Body of pancreas (tissue), 4 donors: ENCODE measurements at regions not wholly inside any gene's neighbourhood (a gene's known extent, or its start where the extent isn't known, plus 50 kb on each side); places are given as distances from the start of the nearest gene placed in this dataset.

Experiments
- POLR2A ChIP-seq, 3 donors: fragments of 450-650 bp; IDR thresholded peaks; one replicate each; pipeline ENCODE4 v1.6.1; 2016; ENCODE audit warnings: antibody characterized with exemption in 3 of 3, mild to moderate bottlenecking in 2 of 3
- TF ChIP-seq, protein P1 (sequence below), 7 experiments: fragments of 450-650 bp in 4 of 7; fragments of 200-600 bp in 3 of 7; sonication (generic) in 3 of 7; IDR thresholded peaks; one replicate each; pipeline ENCODE4 v1.5.1; 2016 to 2019; ENCODE audit warnings: antibody characterized with exemption in 7 of 7

DNA sequence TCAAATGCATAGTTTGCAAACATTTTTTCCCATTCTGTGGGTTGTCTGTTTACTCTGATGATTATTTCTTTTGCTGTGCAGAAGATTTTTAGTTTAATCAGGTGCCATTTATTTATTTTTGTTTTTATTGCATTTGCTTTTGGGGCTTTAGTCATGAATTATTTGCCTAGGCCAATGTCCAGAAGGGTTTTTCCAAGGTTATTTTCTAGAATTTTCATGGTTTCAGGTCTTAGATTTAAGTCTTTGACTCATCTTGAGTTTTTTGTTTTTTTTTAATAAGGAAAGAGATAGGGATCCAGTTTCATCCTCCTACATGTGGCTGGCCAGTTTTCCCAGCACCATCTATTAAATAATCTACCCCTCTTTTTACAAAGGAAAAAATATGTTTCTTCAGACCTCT lies 57.2 kb upstream of the TMEM260 start:
- TF ChIP-seq, protein P1, sequence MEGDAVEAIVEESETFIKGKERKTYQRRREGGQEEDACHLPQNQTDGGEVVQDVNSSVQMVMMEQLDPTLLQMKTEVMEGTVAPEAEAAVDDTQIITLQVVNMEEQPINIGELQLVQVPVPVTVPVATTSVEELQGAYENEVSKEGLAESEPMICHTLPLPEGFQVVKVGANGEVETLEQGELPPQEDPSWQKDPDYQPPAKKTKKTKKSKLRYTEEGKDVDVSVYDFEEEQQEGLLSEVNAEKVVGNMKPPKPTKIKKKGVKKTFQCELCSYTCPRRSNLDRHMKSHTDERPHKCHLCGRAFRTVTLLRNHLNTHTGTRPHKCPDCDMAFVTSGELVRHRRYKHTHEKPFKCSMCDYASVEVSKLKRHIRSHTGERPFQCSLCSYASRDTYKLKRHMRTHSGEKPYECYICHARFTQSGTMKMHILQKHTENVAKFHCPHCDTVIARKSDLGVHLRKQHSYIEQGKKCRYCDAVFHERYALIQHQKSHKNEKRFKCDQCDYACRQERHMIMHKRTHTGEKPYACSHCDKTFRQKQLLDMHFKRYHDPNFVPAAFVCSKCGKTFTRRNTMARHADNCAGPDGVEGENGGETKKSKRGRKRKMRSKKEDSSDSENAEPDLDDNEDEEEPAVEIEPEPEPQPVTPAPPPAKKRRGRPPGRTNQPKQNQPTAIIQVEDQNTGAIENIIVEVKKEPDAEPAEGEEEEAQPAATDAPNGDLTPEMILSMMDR (IDR thresholded peaks at IDR 0.05), result no peak
- TF ChIP-seq POLR2A (IDR thresholded peaks at IDR 0.05), result no peak
